ENCODE measurements at regions not wholly inside any gene's neighbourhood (a gene's known extent, or its start where the extent isn't known, plus 50 kb on each side); places are given as distances from the start of the nearest gene placed in this dataset.

GRCh38 chr18:78582898-78583738, 396.5 kb upstream of the SALL3 start:
- no peak for DNase-seq

GRCh38 chr18:78583739-78584458, 395.7 kb upstream of the SALL3 start:
- no peak for DNase-seq

DNA sequence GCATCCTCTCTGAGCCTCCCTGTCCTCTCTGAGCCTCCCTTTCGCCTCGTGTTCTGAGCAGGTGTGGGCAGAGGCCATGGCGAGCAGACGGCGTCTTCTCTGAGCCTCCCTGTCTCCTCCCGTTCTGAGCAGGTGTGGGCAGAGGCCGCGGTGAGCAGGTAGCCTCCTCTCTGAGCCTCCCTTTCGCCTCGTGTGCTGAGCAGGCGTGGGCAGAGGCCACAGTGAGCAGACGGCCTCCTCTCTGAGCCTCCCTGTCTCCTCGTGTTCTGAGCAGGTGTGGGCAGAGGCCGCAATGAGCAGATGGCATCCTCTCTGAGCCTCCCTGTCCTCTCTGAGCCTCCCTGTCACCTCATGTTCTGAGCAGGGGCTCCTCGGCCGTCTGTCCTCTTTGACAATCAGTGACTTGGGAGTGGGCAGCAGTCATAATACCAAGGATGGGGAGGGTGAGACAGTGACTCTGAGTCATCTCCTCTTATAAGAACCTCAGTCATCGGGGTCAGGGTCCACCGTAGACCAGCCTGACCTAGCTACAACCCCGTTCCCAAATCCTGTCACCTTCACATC, 395.1 kb upstream of the SALL3 start:
- no peak for DNase-seq

- DNase-seq = no peak
Measured at GRCh38 chr18:78586586-78586985, 393.0 kb upstream of the SALL3 start.

DNA sequence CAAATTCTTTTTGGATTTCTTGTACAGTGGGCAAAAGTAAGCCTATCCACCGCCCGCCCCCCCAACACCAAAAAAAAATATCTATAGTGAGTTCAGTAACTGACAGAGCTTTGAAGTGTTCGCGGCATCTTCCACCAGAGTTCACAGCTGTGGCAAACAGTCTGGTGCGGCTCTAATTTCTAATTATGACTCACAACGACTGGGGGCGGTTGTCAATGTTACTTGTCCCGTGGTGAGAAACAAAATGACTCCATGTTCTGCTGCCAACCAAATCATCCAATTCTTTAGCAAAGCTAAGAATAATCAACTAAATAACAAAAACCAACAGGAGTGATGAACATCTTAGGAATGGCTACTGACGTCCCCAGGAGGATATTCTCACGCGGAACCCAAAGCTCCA, 392.5 kb upstream of the SALL3 start:
- no peak for DNase-seq

- DNase-seq = no peak
Measured at GRCh38 chr18:78587626-78588600, 391.7 kb upstream of the SALL3 start.

DNA sequence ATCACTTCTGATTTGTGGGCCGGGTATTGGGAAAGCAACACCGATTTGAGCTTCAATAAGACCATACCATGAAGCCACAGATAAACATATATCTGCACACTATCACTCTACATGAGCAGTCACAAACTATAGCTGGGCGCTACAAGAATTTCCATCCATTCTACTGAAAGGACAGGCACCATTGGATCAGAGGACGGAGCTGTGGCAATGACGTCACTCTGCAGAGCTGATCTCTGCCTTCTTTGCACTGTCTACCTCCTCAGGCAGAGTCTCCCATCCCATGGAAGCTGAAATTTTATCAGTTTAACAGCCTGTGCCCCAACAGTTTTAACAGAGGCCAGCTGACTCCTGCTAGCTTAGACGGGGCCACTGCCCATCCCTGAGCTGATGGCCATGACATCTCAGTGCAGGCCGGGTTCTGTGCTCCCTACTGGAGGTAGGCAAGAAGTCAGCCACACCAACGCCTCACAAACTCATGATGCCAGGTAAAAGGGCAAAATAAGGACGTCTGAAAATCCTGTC, 389.6 kb upstream of the SALL3 start:
- no peak for DNase-seq

- DNase-seq = no peak
Measured at GRCh38 chr18:78595453-78595852, 384.2 kb upstream of the SALL3 start.

DNA sequence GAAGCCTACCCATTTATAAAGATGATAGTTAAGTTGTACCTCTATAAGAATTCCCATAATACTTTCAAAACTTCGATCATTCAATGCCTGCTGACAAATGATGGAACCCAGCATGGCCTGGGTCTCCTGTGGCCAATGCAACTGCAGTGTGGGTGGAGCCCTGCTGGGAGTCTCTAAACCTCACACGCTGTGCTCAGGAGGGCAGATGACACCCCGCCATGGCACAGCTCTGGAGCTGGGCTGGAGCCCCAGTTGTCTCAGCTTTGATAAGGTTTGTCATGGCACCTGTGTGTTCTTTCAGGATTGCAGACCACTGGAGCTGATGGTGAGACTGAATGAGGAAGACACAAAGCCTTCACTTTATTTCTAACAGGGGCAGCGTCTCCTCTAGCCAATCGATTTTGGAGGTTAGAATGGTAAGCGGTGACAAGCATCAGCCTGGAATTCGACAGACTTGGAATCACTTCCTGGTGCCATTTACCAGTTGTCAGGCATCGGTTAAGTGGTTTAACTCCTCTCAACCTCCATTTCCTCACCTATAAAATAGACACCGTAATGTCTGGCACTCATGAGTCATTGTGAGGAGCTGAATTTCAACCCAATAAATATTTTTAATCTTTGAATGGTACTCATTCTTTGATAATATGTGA, 383.6 kb upstream of the SALL3 start:
- no peak for DNase-seq

DNA sequence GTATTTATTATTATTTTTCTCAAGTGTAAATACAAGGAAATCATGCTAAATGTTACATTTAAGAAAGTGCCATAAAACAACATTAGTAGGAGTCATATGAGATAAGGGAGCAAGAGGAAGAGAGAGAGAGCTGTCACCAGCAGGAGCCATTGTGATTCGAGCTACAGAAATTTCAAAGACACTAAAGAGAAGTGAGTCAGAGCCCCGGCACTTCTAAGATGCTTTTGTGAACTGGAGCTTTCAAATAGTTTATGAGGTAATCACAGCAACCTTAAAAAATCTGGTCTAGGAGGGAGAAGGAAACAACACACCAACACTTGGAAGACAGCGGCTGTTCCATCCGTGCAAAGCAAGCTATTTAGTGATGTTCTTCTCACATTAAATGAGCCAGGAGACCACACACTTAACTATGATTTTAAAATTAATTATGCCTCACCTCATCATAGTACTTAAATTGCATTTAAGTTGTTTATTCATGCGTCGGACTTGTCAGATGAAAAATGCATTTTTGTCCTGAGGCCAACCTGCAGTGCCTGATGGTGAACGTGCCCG, 382.7 kb upstream of the SALL3 start:
- no peak for DNase-seq

GRCh38 chr18:78601349-78601748, 378.3 kb upstream of the SALL3 start:
- DNase-seq = no peak

DNA sequence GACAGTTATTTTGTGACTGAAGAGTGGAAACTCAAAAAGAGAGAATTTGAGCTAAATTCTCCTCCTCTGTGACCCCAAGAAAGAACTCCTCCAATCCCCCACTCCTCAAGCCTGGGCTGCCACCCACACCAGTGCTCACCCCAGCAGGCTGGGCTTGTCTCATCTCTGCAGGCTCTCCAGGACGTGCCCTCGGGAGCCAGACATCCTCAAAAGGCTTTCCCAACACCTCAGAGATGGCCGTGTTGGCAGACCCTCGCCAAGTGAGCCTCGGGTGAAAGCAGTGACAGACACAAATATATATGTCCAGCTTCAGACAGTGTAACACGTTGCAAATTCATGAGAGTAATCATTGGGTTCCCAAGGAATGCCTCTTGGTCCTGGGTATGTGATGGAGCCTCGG, 377.7 kb upstream of the SALL3 start:
- no peak for DNase-seq

DNA sequence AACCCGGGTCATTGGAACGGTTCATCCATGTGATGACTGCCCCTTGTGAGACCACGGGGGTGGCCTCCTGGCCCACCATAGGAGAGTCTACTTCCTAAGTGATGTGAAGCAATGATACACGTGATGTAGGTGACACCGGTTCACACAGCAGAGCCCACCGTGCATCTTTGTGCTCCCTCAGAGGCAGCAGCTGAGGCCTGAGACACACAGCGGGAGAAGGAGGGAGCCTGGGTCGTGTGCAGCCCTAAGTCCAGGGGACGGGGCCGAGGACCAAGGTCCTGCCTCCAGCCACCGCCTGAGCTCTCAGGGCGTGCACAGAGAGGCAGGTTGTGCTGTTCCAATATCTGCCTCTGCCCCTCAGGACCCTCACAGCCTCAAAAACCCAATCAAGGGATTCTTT, 377.2 kb upstream of the SALL3 start:
- no peak for DNase-seq

GRCh38 chr18:78603102-78603983, 376.3 kb upstream of the SALL3 start:
- DNase-seq = no peak

DNA sequence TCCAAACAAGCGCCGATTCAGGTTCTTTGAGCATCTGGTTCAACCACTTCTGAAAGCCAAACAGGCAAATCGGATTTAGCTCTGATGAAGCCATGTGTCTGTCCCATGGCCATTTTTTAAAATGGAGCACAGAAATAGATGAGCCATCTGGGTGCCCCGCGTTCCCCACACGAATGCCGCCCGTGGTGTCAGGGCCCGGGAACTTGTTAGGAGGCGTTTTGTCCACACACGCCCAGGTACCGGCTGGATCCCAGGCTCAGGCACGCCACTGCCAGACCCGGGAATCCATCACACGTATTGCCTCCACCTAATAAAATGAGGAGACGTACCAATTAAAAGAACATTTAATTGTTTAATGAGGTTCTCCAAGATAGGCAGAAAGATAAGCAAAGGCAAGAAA, 374.4 kb upstream of the SALL3 start:
- DNase-seq = no peak

GRCh38 chr18:78607221-78607620, 372.4 kb upstream of the SALL3 start:
- DNase-seq = no peak

- no peak for DNase-seq
Measured at GRCh38 chr18:78607784-78608183, 371.8 kb upstream of the SALL3 start.

DNA sequence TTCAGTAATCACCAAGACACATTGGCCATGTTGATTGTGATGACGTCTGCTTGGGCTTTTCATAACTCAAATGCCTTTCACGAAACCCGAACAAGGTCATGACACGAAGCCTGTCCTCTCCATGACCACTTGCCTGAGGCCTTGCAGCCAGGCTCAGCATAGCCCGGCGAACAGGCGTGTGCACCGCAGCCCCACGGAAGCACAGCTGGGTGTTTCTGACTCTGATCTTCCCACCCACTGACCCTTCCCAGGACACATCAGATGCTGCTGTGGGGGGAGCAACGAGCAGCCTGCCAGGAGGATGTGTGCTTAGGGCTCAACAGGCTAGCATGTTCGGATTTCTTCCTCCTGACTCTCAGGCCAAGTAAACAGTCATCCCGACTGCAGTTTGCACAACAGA, 369.4 kb upstream of the SALL3 start:
- DNase-seq = no peak

DNA sequence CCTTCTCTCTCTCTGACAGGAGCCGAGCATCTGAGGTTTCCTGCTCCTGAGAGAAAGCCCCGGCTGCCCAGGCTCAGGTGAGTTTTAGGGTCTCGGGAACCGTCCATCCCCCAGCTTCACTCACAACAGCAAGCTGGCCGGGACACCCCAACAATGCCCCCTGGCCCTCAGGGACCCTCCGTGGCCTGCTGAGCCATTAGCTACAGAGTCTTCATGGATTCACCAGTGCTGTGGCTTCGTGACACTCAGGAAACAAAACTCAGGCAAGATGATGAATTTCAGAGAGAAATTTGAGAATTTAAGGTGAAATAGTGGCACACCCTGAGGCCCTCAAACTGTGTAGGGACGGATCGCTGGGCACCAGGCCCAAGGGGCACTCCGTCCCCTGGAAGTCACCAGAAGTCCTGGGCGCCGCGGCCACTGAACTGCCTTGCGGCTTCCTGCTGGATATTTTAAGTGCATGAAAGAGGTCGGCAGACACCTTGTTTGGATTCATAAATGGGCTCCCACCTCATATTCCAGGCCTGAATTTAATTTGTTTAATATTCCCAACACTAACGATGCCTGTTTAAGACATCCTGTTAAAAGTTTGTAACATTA, 368.3 kb upstream of the SALL3 start:
- DNase-seq = no peak

- DNase-seq = no peak
Measured at GRCh38 chr18:78611869-78612268, 367.7 kb upstream of the SALL3 start.

Data from NCI-H524 (cell line).